Endothelial cell of umbilical vein (primary cell): ENCODE measurements at regions not wholly inside any gene's neighbourhood (a gene's known extent, or its start where the extent isn't known, plus 50 kb on each side); places are given as distances from the start of the nearest gene placed in this dataset.

ENCODE experiments used
- BruUV-seq: library from RNA; stranded (reverse); fragments of 400-500 nt; replicated peaks from 2 replicates; lab custom pipeline; 2021; lab: Mats Ljungman, UMichigan
- CTCF ChIA-PET: fragments of 300-600, 350-600 bp; sonication (Branson Sonifier 250); formaldehyde crosslinking; loops from one replicate; lab custom pipeline; 2021; ENCODE audit warnings: antibody characterized with exemption, inconsistent platforms; lab: Charles Lee
- POLR2A ChIA-PET: fragments of 300-600, 350-600 bp; sonication (Branson Sonifier 250); formaldehyde crosslinking; loops from one replicate; lab custom pipeline; 2021; ENCODE audit warnings: antibody characterized with exemption, inconsistent platforms; lab: Charles Lee
- DNase-seq: peaks from one replicate; pipeline ENCODE4 v3.0.0-alpha.2; 2011; ENCODE audit warnings: low read depth, low spot score
- FAIRE-seq: peaks from 2 replicates; lab custom pipeline; 2011; peaks lifted over from hg19 to GRCh38; lab: Jason Lieb, UNC
- H2AFZ ChIP-seq: 2 replicates; pipeline ENCODE4 v1.6.0; 2012; ENCODE audit warnings: low read depth, low read length, control low read depth, inconsistent platforms
- H3K27ac ChIP-seq: 2 replicates; pipeline ENCODE4 v1.5.1; 2011; ENCODE audit warnings: low read depth, mild to moderate bottlenecking, control low read depth, low read length, moderate library complexity; ENCODE audit not compliant: insufficient read depth
- H3K27me3 ChIP-seq, 2 experiments: 2 replicates each; pipeline versions ENCODE4 v1.6.0 to v1.6.1; 2011; ENCODE audit warnings: low read length in 2 of 2, mixed read lengths in 1 of 2; ENCODE audit not compliant: control insufficient read depth in 2 of 2, insufficient read depth in 2 of 2
- H3K36me3 ChIP-seq, 2 experiments: 2 replicates in 1 of 2; 3 replicates in 1 of 2; pipeline ENCODE4 v1.5.1; 2011; ENCODE audit warnings: low read length in 2 of 2, mild to moderate bottlenecking in 1 of 2, moderate library complexity in 1 of 2; ENCODE audit not compliant: control insufficient read depth in 2 of 2, insufficient read depth in 2 of 2; ENCODE audit errors: extremely low read depth in 1 of 2
- H3K4me1 ChIP-seq: 3 replicates; pipeline ENCODE4 v1.5.1; 2011; ENCODE audit warnings: mild to moderate bottlenecking, low read length; ENCODE audit not compliant: control insufficient read depth, insufficient read depth; ENCODE audit errors: extremely low read depth
- H3K4me2 ChIP-seq: 2 replicates; pipeline ENCODE4 v1.6.1; 2011; ENCODE audit warnings: low read length, control low read depth, mixed read lengths; ENCODE audit not compliant: insufficient read depth
- H3K4me3 ChIP-seq, 3 experiments: fragments of 200-600 bp in 1 of 3; sonication (generic), shearing (Covaris generic) in 1 of 3; replicated peaks in 1 of 3; 2 replicates each; pipeline ENCODE4 v1.5.1; 2011 to 2016; ENCODE audit warnings: control low read depth in 3 of 3, low read length in 3 of 3, mild to moderate bottlenecking in 2 of 3, inconsistent platforms in 1 of 3, low read depth in 1 of 3, moderate library complexity in 1 of 3; ENCODE audit not compliant: insufficient read depth in 1 of 3
- H3K79me2 ChIP-seq: 2 replicates; pipeline ENCODE4 v1.6.0; 2012; ENCODE audit warnings: low read length, inconsistent platforms; ENCODE audit not compliant: control insufficient read depth, insufficient read depth
- H3K9ac ChIP-seq: replicated peaks from 2 replicates; pipeline ENCODE3; 2011; ENCODE audit warnings: low read length, control low read depth; ENCODE audit not compliant: insufficient read depth; ENCODE audit errors: extremely low read depth
- H3K9me1 ChIP-seq: replicated peaks from 3 replicates; pipeline ENCODE4 v1.6.0; 2011; ENCODE audit warnings: mild to moderate bottlenecking, low read length; ENCODE audit not compliant: control insufficient read depth, insufficient read depth; ENCODE audit errors: extremely low read depth
- H3K9me3 ChIP-seq: replicated peaks from 2 replicates; pipeline ENCODE4 v1.5.1; 2012; ENCODE audit warnings: low read length, inconsistent platforms; ENCODE audit not compliant: control insufficient read depth, insufficient read depth
- H4K20me1 ChIP-seq: replicated peaks from 2 replicates; pipeline ENCODE3; 2011; ENCODE audit warnings: mild to moderate bottlenecking, low read length; ENCODE audit not compliant: control insufficient read depth, insufficient read depth; ENCODE audit errors: extremely low read depth
- EZH2 ChIP-seq: IDR thresholded peaks from 2 replicates; pipeline ENCODE4 v1.6.1; 2012; ENCODE audit warnings: borderline replicate concordance, low read depth, mild to moderate bottlenecking, moderate library complexity, low read length, inconsistent platforms; ENCODE audit not compliant: severe bottlenecking
- FOS ChIP-seq: IDR thresholded peaks from 2 replicates; pipeline ENCODE4 v1.6.1; 2011; ENCODE audit warnings: mild to moderate bottlenecking, low read length, moderate library complexity, borderline replicate concordance; ENCODE audit not compliant: insufficient read depth
- GATA2 ChIP-seq: IDR thresholded peaks from 2 replicates; pipeline ENCODE4 v1.7.0; 2011; ENCODE audit warnings: low read depth, mild to moderate bottlenecking, moderate library complexity, mixed read lengths, low read length; ENCODE audit not compliant: insufficient read length, insufficient read depth
- JUN ChIP-seq: IDR thresholded peaks from 2 replicates; pipeline ENCODE4 v1.6.1; 2011; ENCODE audit warnings: borderline replicate concordance, low read depth; ENCODE audit not compliant: insufficient read length, insufficient read depth
- MAX ChIP-seq: IDR thresholded peaks from 2 replicates; pipeline ENCODE4 v1.6.1; 2011; ENCODE audit not compliant: insufficient read depth, insufficient read length
- MYC ChIP-seq: IDR thresholded peaks from one replicate; pipeline ENCODE4 v1.6.1; 2011; ENCODE audit warnings: mild to moderate bottlenecking, low read depth, low read length
- POLR2A ChIP-seq: IDR thresholded peaks from 2 replicates; pipeline ENCODE4 v1.6.1; 2012; ENCODE audit warnings: low read depth, mild to moderate bottlenecking, control low read depth, low read length
- POLR2AphosphoS5 ChIP-seq: IDR thresholded peaks from 2 replicates; pipeline ENCODE4 v1.6.1; 2012; ENCODE audit warnings: low read depth, mild to moderate bottlenecking, control low read depth, low read length, moderate library complexity; ENCODE audit not compliant: insufficient read depth
- dilution Hi-C: fragments of 300-500 bp; cut with MboI; formaldehyde crosslinking; loops from one replicate; pipeline ENCODE4 v1.15.0; 2019; ENCODE audit warnings: low sequenced_read_pairs; ENCODE audit not compliant: extremely low pct_ligation_motif_present
- intact Hi-C: fragments of 100-400 bp; cut with micrococcal nuclease; formaldehyde crosslinking; loops from one replicate; pipeline ENCODE4 v1.10.0; 2022
- TF ChIP-seq, protein P1 (sequence below), 2 donors: IDR thresholded peaks; 1 replicate in 1 of 2; 2 replicates in 1 of 2; pipeline ENCODE4 v1.5.1; 2011; ENCODE audit warnings: low read length in 2 of 2, mild to moderate bottlenecking in 2 of 2, moderate library complexity in 2 of 2, control low read depth in 1 of 2, inconsistent platforms in 1 of 2, low read depth in 1 of 2; ENCODE audit not compliant: insufficient read depth in 1 of 2; ENCODE audit errors: extremely low read depth in 1 of 2

- Histone ChIP-seq H3K9me3 (no peaks in the 10 kb centered on the region), H3K9ac (no peak overlapping the region), H3K4me2 (no peak overlapping the region), H3K9me1 (no peaks in the 10 kb centered on the region), H3K36me3 (no peaks in the 10 kb centered on the region), H4K20me1 (no peaks in the 10 kb centered on the region), H3K4me3 (no peak overlapping the region), H3K4me1 (no peaks in the 10 kb centered on the region), H3K27ac (no peak overlapping the region), H2AFZ (no peak overlapping the region), H3K27me3 (no peaks in the 10 kb centered on the region), H3K79me2 (no peaks in the 10 kb centered on the region)
- DNase-seq (no peak), FAIRE-seq (no peak)
- dilution Hi-C loops (no loop called here), intact Hi-C loops (no loop called here)
- ChIA-PET POLR2A (no interaction called here), CTCF (no interaction called here)
- BruUV-seq, result no TSS peak
- TF ChIP-seq, protein P1, sequence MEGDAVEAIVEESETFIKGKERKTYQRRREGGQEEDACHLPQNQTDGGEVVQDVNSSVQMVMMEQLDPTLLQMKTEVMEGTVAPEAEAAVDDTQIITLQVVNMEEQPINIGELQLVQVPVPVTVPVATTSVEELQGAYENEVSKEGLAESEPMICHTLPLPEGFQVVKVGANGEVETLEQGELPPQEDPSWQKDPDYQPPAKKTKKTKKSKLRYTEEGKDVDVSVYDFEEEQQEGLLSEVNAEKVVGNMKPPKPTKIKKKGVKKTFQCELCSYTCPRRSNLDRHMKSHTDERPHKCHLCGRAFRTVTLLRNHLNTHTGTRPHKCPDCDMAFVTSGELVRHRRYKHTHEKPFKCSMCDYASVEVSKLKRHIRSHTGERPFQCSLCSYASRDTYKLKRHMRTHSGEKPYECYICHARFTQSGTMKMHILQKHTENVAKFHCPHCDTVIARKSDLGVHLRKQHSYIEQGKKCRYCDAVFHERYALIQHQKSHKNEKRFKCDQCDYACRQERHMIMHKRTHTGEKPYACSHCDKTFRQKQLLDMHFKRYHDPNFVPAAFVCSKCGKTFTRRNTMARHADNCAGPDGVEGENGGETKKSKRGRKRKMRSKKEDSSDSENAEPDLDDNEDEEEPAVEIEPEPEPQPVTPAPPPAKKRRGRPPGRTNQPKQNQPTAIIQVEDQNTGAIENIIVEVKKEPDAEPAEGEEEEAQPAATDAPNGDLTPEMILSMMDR (IDR thresholded peaks at IDR 0.05; ENCODE audit: extremely low read depth in 1 of 2, insufficient read depth in 1 of 2, low read depth in 1 of 2, low read length in 2 of 2), result no peak
- no peak for TF ChIP-seq EZH2
These were observed 163.9 kb upstream of the THUMPD2 start for GRCh38 chr2:39942950-39943349.

DNA sequence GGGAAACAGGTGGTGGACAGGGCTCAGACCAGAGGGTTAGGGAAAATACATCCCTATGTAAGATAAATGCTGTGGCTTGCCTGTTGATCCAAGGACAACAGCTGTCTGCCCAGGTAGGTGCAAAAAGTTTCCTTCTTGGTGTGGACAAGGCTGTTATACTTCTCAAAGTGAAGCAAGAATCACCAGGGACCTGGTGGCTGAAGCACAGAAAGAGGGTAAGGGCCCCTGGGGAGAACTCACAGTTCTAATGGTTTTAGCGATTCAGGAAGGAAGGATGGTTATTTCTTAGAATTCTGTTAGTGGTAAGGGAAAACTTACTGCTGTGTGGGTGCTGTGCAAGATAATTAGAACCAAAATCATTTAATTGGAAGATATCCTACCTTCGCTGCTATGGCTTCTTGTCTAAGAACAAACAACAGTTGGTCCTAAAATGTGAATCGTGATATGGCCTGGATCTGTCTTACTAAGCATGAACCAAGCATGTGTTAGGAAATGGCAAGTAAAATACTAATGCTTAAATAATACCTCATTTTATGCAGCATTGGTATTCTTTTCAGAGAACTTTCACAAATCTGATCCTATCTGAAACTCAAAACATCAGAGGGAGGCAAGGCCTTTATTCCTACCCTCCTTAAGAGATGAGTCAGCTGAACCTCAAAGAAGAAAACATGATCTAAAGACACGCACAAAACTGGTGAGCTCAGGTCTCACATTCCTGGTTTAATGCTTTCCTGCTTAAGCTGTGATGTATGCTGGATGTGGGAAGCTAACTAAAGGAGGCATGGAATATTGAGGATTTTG lies 159.2 kb upstream of the THUMPD2 start:
- Histone ChIP-seq H3K36me3 (no peaks in the 10 kb centered on the region), H4K20me1 (no peaks in the 10 kb centered on the region), H3K79me2 (no peaks in the 10 kb centered on the region), H3K9me3 (no peaks in the 10 kb centered on the region), H3K4me3 (no peak overlapping the region), H3K9me1 (no peaks in the 10 kb centered on the region), H3K27ac (no peak overlapping the region), H3K4me2 (no peak overlapping the region), H3K4me1 (no peaks in the 10 kb centered on the region), H2AFZ (no peak overlapping the region), H3K9ac (no peak overlapping the region), H3K27me3 (no peaks in the 10 kb centered on the region)
- no TSS peak for BruUV-seq
- TF ChIP-seq GATA2 (no peak), POLR2A (no peak), JUN (no peak), EZH2 (no peak), MAX (no peak), FOS (no peak), MYC (no peak), POLR2AphosphoS5 (no peak)
- TF ChIP-seq, protein P1 (IDR thresholded peaks at IDR 0.05; ENCODE audit: extremely low read depth in 1 of 2, insufficient read depth in 1 of 2, low read depth in 1 of 2, low read length in 2 of 2), result no peak
- intact Hi-C loops (no loop called here), dilution Hi-C loops (no loop called here)
- FAIRE-seq (no peak), DNase-seq (no peak)
- ChIA-PET CTCF (interaction anchor here (0.7 kb wide), 1 partner anchor 31 kb away, joined by 3 read pairs; no protein-coding TSS in a partner anchor), POLR2A (no interaction called here)
